Keratinocyte (primary cell): ENCODE measurements at regions not wholly inside any gene's neighbourhood (a gene's known extent, or its start where the extent isn't known, plus 50 kb on each side); places are given as distances from the start of the nearest gene placed in this dataset.

Source experiments
- DNase-seq: peaks from one replicate; pipeline ENCODE4 v3.0.0-alpha.2; 2011; ENCODE audit warnings: low read depth, missing footprints, low spot score
- FAIRE-seq: peaks from 2 replicates; lab custom pipeline; 2011; peaks lifted over from hg19 to GRCh38; lab: Jason Lieb, UNC
- H2AFZ ChIP-seq: 2 replicates; pipeline ENCODE4 v1.6.0; 2012; ENCODE audit warnings: low read length, control low read depth, inconsistent platforms; ENCODE audit not compliant: control insufficient read depth
- H3K27ac ChIP-seq: 2 replicates; pipeline ENCODE4 v1.5.1; 2011; ENCODE audit warnings: low read length; ENCODE audit not compliant: control insufficient read depth, insufficient read depth
- H3K27me3 ChIP-seq: 3 replicates; pipeline ENCODE4 v1.6.0; 2011; ENCODE audit warnings: low read length; ENCODE audit not compliant: control insufficient read depth, insufficient read depth; ENCODE audit errors: extremely low read depth
- H3K36me3 ChIP-seq, 2 experiments: 2 replicates in 1 of 2; 3 replicates in 1 of 2; pipeline ENCODE4 v1.5.1; 2011; ENCODE audit warnings: low read length in 2 of 2, mild to moderate bottlenecking in 1 of 2; ENCODE audit not compliant: control insufficient read depth in 2 of 2, insufficient read depth in 2 of 2; ENCODE audit errors: extremely low read depth in 1 of 2
- H3K4me1 ChIP-seq: 3 replicates; pipeline ENCODE4 v1.5.1; 2011; ENCODE audit warnings: low read length; ENCODE audit not compliant: control insufficient read depth, insufficient read depth; ENCODE audit errors: extremely low read depth
- H3K4me2 ChIP-seq: 3 replicates; pipeline ENCODE4 v1.6.0; 2011; ENCODE audit warnings: low read depth, low read length; ENCODE audit not compliant: control insufficient read depth, insufficient read depth; ENCODE audit errors: extremely low read depth
- H3K4me3 ChIP-seq, 3 experiments: fragments of 200-600 bp in 1 of 3; sonication (generic) in 1 of 3; 2 replicates in 2 of 3; 3 replicates in 1 of 3; pipeline ENCODE4 v1.5.1; 2011 to 2016; ENCODE audit warnings: low read length in 3 of 3, mild to moderate bottlenecking in 3 of 3, control low read depth in 2 of 3, inconsistent platforms in 1 of 3, low read depth in 1 of 3, mixed read lengths in 1 of 3, mixed run types in 1 of 3, moderate library complexity in 1 of 3; ENCODE audit not compliant: control insufficient read depth in 2 of 3, insufficient read depth in 2 of 3; ENCODE audit errors: extremely low read depth in 1 of 3
- H3K79me2 ChIP-seq: 2 replicates; pipeline ENCODE4 v1.6.0; 2012; ENCODE audit warnings: low read length; ENCODE audit not compliant: control insufficient read depth, insufficient read depth
- H3K9ac ChIP-seq: 3 replicates; pipeline ENCODE4 v1.6.0; 2011; ENCODE audit warnings: low read length; ENCODE audit not compliant: control insufficient read depth, insufficient read depth; ENCODE audit errors: extremely low read depth
- H3K9me1 ChIP-seq: 3 replicates; pipeline ENCODE4 v1.6.0; 2011; ENCODE audit warnings: low read length; ENCODE audit not compliant: control insufficient read depth, insufficient read depth; ENCODE audit errors: extremely low read depth
- H3K9me3 ChIP-seq: 2 replicates; pipeline ENCODE4 v1.5.1; 2012; ENCODE audit warnings: low read depth, low read length; ENCODE audit not compliant: control insufficient read depth
- H4K20me1 ChIP-seq: 3 replicates; pipeline ENCODE4 v1.6.0; 2011; ENCODE audit warnings: low read length; ENCODE audit not compliant: control insufficient read depth, insufficient read depth; ENCODE audit errors: extremely low read depth
- EZH2 ChIP-seq: IDR thresholded peaks from one replicate; pipeline ENCODE4 v1.6.1; 2012; ENCODE audit warnings: inconsistent platforms, mild to moderate bottlenecking, low read length, moderate library complexity
- dilution Hi-C: fragments of 300-500 bp; cut with MboI; formaldehyde crosslinking; loops from one replicate; pipeline ENCODE4 v1.7.0; 2020; ENCODE audit warnings: low sequenced_read_pairs; ENCODE audit not compliant: extremely low pct_ligation_motif_present
- TF ChIP-seq, protein P1 (sequence below), 3 experiments: IDR thresholded peaks in 1 of 3; conservative IDR thresholded peaks in 1 of 3; optimal IDR thresholded peaks in 1 of 3; 2 replicates in 2 of 3; 3 replicates in 1 of 3; pipeline versions ENCODE3 to v1.5.1; 2011; ENCODE audit warnings: low read length in 3 of 3, mild to moderate bottlenecking in 3 of 3, moderate library complexity in 2 of 3, control low read depth in 1 of 3, inconsistent platforms in 1 of 3; ENCODE audit not compliant: insufficient read depth in 2 of 3; ENCODE audit errors: extremely low read depth in 1 of 3

- Histone ChIP-seq H3K9me1 (no peaks in the 10 kb centered on the region), H3K4me3 (no peak overlapping the region), H3K9ac (no peak overlapping the region), H2AFZ (no peak overlapping the region), H3K4me1 (peaks cover 4% of the 10 kb centered on the region), H3K4me2 (no peak overlapping the region), H3K9me3 (no peaks in the 10 kb centered on the region), H3K27me3 (no peaks in the 10 kb centered on the region), H3K36me3 (no peaks in the 10 kb centered on the region), H3K79me2 (no peaks in the 10 kb centered on the region), H3K27ac (no peak overlapping the region), H4K20me1 (no peaks in the 10 kb centered on the region)
- no peak for FAIRE-seq
- DNase-seq = no peak
- TF ChIP-seq, protein P1, sequence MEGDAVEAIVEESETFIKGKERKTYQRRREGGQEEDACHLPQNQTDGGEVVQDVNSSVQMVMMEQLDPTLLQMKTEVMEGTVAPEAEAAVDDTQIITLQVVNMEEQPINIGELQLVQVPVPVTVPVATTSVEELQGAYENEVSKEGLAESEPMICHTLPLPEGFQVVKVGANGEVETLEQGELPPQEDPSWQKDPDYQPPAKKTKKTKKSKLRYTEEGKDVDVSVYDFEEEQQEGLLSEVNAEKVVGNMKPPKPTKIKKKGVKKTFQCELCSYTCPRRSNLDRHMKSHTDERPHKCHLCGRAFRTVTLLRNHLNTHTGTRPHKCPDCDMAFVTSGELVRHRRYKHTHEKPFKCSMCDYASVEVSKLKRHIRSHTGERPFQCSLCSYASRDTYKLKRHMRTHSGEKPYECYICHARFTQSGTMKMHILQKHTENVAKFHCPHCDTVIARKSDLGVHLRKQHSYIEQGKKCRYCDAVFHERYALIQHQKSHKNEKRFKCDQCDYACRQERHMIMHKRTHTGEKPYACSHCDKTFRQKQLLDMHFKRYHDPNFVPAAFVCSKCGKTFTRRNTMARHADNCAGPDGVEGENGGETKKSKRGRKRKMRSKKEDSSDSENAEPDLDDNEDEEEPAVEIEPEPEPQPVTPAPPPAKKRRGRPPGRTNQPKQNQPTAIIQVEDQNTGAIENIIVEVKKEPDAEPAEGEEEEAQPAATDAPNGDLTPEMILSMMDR (optimal IDR thresholded peaks at IDR 0.05 in 1 of 3, IDR thresholded peaks at IDR 0.05 in 1 of 3, conservative IDR thresholded peaks at IDR 0.05 in 1 of 3; ENCODE audit: extremely low read depth in 1 of 3, insufficient read depth in 2 of 3, low read length in 3 of 3) = no peak
- no peak for TF ChIP-seq EZH2
- dilution Hi-C loops = no loop called here
Measured at GRCh38 chr4:125181804-125182203, 133.0 kb upstream of the FAT4 start.

- Histone ChIP-seq H3K4me3 (no peak overlapping the region), H2AFZ (no peak overlapping the region), H3K36me3 (no peaks in the 10 kb centered on the region), H3K9me1 (no peaks in the 10 kb centered on the region), H3K9ac (no peak overlapping the region), H3K79me2 (no peaks in the 10 kb centered on the region), H4K20me1 (no peaks in the 10 kb centered on the region), H3K4me2 (no peak overlapping the region), H3K4me1 (no peaks in the 10 kb centered on the region), H3K9me3 (no peaks in the 10 kb centered on the region), H3K27me3 (no peaks in the 10 kb centered on the region), H3K27ac (no peak overlapping the region)
- DNase-seq (no peak), FAIRE-seq (no peak)
- TF ChIP-seq EZH2 = no peak
- TF ChIP-seq, protein P1 (optimal IDR thresholded peaks at IDR 0.05 in 1 of 3, IDR thresholded peaks at IDR 0.05 in 1 of 3, conservative IDR thresholded peaks at IDR 0.05 in 1 of 3; ENCODE audit: extremely low read depth in 1 of 3, insufficient read depth in 2 of 3, low read length in 3 of 3) = no peak
- dilution Hi-C loops = no loop called here
Measured at GRCh38 chr4:125179727-125180126, 135.0 kb upstream of the FAT4 start.
